ENCODE measurements at regions not wholly inside any gene's neighbourhood (a gene's known extent, or its start where the extent isn't known, plus 50 kb on each side); places are given as distances from the start of the nearest gene placed in this dataset.

DNA sequence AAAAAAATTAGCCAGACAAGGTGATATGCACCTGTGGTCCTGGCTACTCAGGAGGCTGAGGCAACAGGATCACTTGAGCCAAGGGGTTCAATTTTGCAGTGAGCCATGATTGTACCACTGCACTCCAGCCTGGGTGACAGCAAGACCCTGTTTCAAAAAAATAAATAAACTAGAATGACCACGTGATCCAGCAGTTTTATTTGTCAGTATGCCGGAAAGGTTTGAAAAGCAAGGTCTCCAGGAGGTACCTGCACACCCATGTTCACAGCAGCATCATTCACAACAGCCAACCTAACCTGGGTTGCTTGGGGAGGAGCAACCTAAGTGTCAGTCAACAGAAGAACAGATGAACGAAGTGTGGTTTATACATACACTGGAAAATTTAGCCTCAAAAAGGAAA lies 78.7 kb upstream of the SEPTIN5 start:
- TF ChIP-seq, protein P1, sequence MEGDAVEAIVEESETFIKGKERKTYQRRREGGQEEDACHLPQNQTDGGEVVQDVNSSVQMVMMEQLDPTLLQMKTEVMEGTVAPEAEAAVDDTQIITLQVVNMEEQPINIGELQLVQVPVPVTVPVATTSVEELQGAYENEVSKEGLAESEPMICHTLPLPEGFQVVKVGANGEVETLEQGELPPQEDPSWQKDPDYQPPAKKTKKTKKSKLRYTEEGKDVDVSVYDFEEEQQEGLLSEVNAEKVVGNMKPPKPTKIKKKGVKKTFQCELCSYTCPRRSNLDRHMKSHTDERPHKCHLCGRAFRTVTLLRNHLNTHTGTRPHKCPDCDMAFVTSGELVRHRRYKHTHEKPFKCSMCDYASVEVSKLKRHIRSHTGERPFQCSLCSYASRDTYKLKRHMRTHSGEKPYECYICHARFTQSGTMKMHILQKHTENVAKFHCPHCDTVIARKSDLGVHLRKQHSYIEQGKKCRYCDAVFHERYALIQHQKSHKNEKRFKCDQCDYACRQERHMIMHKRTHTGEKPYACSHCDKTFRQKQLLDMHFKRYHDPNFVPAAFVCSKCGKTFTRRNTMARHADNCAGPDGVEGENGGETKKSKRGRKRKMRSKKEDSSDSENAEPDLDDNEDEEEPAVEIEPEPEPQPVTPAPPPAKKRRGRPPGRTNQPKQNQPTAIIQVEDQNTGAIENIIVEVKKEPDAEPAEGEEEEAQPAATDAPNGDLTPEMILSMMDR (IDR thresholded peaks at IDR 0.05) = no peak
- no peak for TF ChIP-seq POLR2A (IDR thresholded peaks at IDR 0.05)
